Fibroblast of villous mesenchyme (primary cell): ENCODE measurements at regions not wholly inside any gene's neighbourhood (a gene's known extent, or its start where the extent isn't known, plus 50 kb on each side); places are given as distances from the start of the nearest gene placed in this dataset.

Experiments used
- DNase-seq: peaks from one replicate; pipeline ENCODE4 v3.0.0-alpha.2; 2010; ENCODE audit warnings: low read depth
- H3K4me3 ChIP-seq: 2 replicates; pipeline ENCODE4 v1.5.1; 2011; ENCODE audit warnings: low read depth, mild to moderate bottlenecking, low read length
- CTCF ChIP-seq: IDR thresholded peaks from 2 replicates; pipeline ENCODE4 v1.5.1; 2012; ENCODE audit warnings: low read depth, mild to moderate bottlenecking, low read length; ENCODE audit not compliant: insufficient read depth

GRCh38 chr2:30096451-30096850 lies 50.4 kb upstream of the YPEL5 start:
- no peak overlapping the region for H3K4me3 ChIP-seq
- no peak for TF ChIP-seq CTCF
- DNase-seq = no peak
